Stimulated activated effector memory CD8-positive, alpha-beta T cell treated with anti-CD3 and anti-CD28 coated beads, Interleukin-12 subunit alpha, Interleukin-12 subunit beta, amount 100 ng/mL, for 72 hours (primary cell): ENCODE measurements at regions not wholly inside any gene's neighbourhood (a gene's known extent, or its start where the extent isn't known, plus 50 kb on each side); places are given as distances from the start of the nearest gene placed in this dataset.

Experiments used
- ATAC-seq: fragments of 150-1000 bp; cut with Tn5 transposase; 2 replicates; pipeline ENCODE4 v1.10.0; 2021
- DNase-seq, 2 donors: peaks; one replicate each; pipeline ENCODE4 v3.0.0; 2021 to 2022; ENCODE audit warnings: low spot score in 2 of 2
- H3K27ac Mint-ChIP-seq: one replicate; pipeline ENCODE4 v1.8.0; 2022; ENCODE audit warnings: mild to moderate bottlenecking, mixed read lengths
- H3K36me3 Mint-ChIP-seq: one replicate; pipeline ENCODE4 v1.8.0; 2022; ENCODE audit warnings: mild to moderate bottlenecking, mixed read lengths
- H3K4me1 Mint-ChIP-seq: one replicate; pipeline ENCODE4 v1.8.0; 2022; ENCODE audit warnings: mixed read lengths
- H3K4me3 Mint-ChIP-seq: one replicate; pipeline ENCODE4 v1.8.0; 2022; ENCODE audit warnings: mild to moderate bottlenecking, mixed read lengths
- H3K9me3 Mint-ChIP-seq: one replicate; pipeline ENCODE4 v1.8.0; 2022; ENCODE audit warnings: mixed read lengths

- Mint-ChIP-seq H3K9me3 (no peaks in the 10 kb centered on the region), H3K27ac (no peak overlapping the region), H3K4me1 (no peaks in the 10 kb centered on the region), H3K4me3 (no peak overlapping the region), H3K36me3 (no peaks in the 10 kb centered on the region)
- ATAC-seq (no peak), DNase-seq (no peak)
Measured at GRCh38 chr13:111506621-111507020, 186.2 kb downstream of the TEX29 start.

DNA sequence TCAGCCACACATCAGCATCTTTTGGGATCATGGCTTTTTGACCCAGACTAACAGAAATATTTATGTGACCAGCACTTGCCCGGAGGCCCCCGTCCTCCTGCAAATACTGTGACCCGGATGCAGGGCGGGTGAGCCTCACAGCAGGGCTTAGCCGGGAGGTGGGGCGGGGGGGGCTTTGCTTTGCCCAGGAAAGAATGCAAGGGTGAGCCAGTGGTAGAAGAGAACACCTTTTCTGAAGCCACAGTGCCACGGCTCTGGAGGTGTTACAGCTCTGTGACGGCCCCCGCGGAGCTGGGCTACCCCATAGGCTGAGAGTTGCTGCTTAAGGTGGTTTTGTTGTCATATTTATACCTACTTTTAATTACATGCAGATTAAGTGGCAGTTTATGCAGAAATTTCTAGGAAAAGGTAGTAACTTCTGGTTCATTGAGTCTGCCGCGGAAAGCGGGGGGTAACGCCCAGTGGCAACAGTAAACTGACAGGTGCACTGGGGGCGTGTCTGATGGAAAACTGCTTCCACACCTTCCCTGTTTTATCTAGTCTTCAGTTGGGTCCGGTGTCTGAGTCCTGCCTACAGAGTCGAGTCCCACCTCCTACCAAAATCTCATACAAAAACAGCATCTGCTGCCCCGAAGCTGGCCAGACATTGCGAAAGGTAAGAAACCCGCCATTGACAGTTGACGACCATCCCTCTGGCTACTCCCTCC lies 187.9 kb downstream of the TEX29 start:
- Mint-ChIP-seq H3K4me1 (no peaks in the 10 kb centered on the region), H3K36me3 (no peaks in the 10 kb centered on the region), H3K27ac (no peak overlapping the region), H3K4me3 (no peak overlapping the region), H3K9me3 (no peaks in the 10 kb centered on the region)
- no peak for DNase-seq
- no peak for ATAC-seq

DNA sequence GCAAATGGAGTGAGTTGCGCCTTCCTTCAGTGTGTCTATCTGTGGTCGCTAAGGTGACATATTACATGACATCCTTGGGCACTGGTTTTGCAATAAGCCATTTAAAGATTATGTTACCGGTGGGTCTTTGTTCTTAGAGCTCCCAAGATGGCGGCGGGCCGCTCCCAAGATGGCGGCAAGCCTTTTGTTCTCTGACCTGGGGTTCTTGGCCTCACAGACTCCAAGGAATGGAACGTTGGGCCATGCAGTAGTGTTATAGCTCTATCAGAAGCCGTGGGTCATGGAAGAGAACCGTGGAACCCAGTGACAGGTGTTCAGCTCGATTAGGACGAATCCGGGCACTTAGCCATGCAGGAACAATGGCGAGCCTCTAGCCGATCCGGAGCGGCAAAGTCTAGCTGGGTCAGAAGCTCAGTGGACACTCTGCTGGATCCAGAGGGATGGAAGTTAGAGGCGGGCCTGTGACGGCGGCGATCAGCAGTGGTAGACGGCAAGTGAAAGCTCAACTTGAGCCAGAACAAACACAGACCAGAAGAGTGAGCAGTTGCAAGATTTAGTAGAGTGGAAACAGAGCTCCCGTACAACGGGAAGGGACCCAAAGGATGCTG lies 188.6 kb downstream of the TEX29 start:
- no peaks in the 10 kb centered on the region for H3K4me1 Mint-ChIP-seq
- H3K9me3 Mint-ChIP-seq: no peaks in the 10 kb centered on the region
- H3K36me3 Mint-ChIP-seq: no peaks in the 10 kb centered on the region
- DNase-seq (no peak), ATAC-seq (no peak)
- no peak overlapping the region for H3K27ac Mint-ChIP-seq
- no peak overlapping the region for H3K4me3 Mint-ChIP-seq

DNA sequence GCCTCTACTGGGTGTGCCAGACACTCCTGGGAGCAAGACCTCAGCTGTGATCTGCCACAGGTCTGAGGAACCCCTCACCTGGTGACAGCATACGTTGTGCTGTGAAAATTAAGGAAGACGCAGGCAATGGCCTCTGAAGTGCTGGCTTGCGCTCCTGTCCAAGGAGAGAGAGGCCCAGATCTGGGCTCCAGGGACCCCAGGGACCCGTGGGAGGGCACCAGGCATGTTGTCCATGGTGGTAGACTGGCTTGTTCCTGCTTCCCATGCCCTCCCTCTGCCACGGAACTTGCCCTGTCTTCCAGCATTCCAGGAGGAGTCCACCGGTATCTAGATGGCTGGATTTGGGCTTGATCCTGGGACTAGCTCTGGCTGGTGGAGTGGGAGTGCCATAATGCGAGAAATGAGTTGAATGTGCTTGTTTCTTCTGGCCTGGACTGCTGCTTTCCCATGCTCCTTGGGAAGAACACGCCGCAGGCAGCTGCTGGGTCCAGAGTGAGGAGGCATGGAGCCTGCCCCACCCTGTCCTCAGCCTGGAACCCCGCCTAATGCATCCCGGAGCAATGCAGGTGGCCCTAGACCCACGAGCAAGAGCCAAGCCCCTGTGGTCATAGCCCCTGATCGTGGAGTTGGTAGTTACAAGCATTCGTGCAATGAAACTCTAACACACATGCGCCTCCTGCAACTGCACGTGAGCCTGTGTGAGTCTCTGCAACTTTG lies 190.2 kb downstream of the TEX29 start:
- Mint-ChIP-seq H3K27ac (no peak overlapping the region), H3K36me3 (no peaks in the 10 kb centered on the region), H3K9me3 (no peaks in the 10 kb centered on the region), H3K4me3 (no peak overlapping the region), H3K4me1 (no peaks in the 10 kb centered on the region)
- ATAC-seq (no peak), DNase-seq (no peak)

DNA sequence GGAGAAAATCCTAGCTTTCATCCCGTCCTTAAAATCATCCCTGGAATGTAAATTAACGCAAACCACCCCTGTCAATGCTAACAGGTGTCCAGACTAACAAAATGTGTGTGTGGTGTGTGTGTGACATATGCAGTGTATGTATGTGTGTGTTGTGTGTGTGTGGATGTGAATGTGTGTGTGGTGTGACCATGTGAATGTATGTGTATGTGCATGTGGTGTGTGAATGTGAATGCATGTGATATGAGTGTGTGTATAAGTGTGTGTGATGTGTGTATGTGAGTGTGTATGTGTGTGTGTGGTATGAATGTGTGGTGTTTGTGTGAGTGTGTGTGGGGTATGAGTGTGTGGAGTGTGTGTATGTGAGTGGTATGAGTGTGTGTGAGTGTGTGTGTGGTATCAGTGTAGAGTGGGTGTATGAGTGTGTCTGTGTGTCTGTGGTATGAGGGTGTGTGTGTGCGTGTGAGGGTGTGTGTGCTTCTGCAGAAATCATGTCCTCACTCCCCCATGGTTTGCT lies 190.8 kb downstream of the TEX29 start:
- no peak for ATAC-seq
- no peak for DNase-seq
- no peak overlapping the region for H3K27ac Mint-ChIP-seq
- H3K4me3 Mint-ChIP-seq: no peak overlapping the region
- H3K9me3 Mint-ChIP-seq: no peaks in the 10 kb centered on the region
- no peaks in the 10 kb centered on the region for H3K36me3 Mint-ChIP-seq
- no peaks in the 10 kb centered on the region for H3K4me1 Mint-ChIP-seq

DNA sequence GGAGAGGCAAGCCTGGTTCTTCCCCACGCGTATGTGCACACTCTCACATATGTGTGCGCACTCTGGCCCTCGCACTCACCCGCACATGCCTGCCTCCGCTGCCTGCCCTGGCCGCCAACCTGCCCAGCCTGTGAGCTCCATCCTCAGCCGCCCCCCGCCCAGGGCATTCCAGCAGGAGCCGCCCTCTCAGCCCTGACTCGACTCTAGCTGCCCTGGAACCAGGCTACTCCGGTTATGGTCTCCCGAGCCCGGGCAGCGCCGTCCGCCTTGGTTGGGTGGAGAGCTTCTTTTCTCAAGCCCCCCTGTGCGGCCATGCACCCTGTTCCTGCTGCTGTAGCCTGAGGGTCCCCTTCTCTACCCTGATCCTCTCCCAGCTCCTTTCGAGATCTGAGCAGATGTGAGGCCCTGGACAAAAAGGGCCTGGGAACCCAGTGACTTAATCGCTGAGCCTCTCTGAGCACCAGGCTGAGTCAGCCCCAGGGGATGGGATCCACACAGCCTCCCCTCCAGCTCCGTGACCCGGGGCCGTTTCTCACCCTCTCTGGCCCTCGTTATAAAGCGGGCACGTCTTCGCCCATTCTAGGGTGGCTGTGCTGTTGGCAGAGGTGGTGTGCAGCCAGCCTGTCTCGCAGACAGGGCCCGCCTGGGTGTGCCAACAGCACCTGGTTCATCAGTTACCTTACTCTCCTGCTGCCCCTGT lies 191.5 kb downstream of the TEX29 start:
- no peak for ATAC-seq
- H3K4me3 Mint-ChIP-seq: no peak overlapping the region
- no peaks in the 10 kb centered on the region for H3K9me3 Mint-ChIP-seq
- no peaks in the 10 kb centered on the region for H3K4me1 Mint-ChIP-seq
- H3K27ac Mint-ChIP-seq: no peak overlapping the region
- DNase-seq: no peak
- no peaks in the 10 kb centered on the region for H3K36me3 Mint-ChIP-seq

DNA sequence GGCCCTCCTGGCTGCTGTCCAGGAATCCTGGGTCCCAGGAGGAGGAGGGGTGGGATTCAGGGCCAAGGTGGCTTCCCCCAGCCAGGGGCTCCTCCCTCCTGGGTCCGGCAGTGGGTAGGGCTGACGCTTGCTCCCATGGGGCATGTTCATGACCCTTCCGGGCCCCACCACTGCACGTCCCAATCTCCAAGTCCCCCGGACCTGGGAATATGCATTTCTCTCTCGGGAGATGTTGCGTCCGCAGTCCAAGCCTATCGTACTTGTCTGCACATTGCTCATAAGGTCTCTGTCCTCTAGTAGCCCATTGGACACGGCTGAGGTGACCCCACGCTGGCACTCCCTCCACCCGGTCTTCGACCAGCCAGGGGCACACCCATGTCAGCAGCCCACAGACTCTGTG lies 192.3 kb downstream of the TEX29 start:
- Mint-ChIP-seq H3K4me1 (no peaks in the 10 kb centered on the region), H3K36me3 (no peaks in the 10 kb centered on the region), H3K27ac (no peak overlapping the region), H3K4me3 (no peak overlapping the region), H3K9me3 (no peaks in the 10 kb centered on the region)
- no peak for DNase-seq
- ATAC-seq: no peak

- H3K36me3 Mint-ChIP-seq: no peaks in the 10 kb centered on the region
- ATAC-seq: no peak
- no peak for DNase-seq
- no peak overlapping the region for H3K27ac Mint-ChIP-seq
- no peaks in the 10 kb centered on the region for H3K9me3 Mint-ChIP-seq
- no peaks in the 10 kb centered on the region for H3K4me1 Mint-ChIP-seq
- no peak overlapping the region for H3K4me3 Mint-ChIP-seq
Measured at GRCh38 chr13:111513766-111514609, 193.5 kb downstream of the TEX29 start.

DNA sequence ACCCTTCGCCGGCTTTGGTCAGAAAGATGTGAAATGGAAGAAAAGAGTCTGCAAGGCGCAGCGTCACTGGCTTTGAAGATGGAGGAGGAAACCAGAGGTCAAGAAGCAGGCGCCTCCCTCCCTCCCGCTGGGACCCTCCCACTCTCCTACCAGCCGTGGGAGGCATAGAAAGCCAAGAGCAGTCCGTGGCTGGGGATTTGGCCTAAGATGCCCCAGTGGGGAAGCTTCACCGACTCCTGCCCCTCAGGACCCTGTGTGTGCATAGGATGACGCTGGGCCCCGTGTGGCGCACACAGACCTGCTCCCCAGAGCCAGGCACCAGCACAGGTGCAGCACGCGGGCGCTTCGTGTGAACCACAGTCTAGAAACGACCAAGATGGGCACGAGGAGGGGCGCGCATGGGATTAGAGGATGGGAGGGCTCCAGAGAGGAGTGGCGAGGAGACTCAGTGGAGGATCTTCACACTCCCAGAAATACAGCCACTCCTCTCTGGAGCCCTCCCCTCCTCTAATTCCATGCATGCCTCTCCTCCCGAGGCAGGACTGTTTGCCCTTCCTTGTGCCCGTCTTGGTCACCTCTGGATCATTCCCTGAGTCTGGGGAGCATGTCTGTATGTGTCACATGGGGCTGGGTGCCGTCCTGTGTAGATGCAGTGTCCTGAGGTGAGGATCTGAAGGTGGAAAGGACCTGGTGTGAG lies 194.3 kb downstream of the TEX29 start:
- no peak overlapping the region for H3K4me3 Mint-ChIP-seq
- no peak for DNase-seq
- no peaks in the 10 kb centered on the region for H3K36me3 Mint-ChIP-seq
- H3K9me3 Mint-ChIP-seq: no peaks in the 10 kb centered on the region
- no peaks in the 10 kb centered on the region for H3K4me1 Mint-ChIP-seq
- no peak for ATAC-seq
- H3K27ac Mint-ChIP-seq: no peak overlapping the region

- H3K27ac Mint-ChIP-seq: no peak overlapping the region
- no peaks in the 10 kb centered on the region for H3K9me3 Mint-ChIP-seq
- no peaks in the 10 kb centered on the region for H3K36me3 Mint-ChIP-seq
- H3K4me1 Mint-ChIP-seq: no peaks in the 10 kb centered on the region
- ATAC-seq (no peak), DNase-seq (no peak)
- no peak overlapping the region for H3K4me3 Mint-ChIP-seq
Measured at GRCh38 chr13:111515307-111515617, 194.8 kb downstream of the TEX29 start.

- Mint-ChIP-seq H3K4me1 (no peaks in the 10 kb centered on the region), H3K27ac (no peak overlapping the region)
Measured at GRCh38 chr13:111515635-111516034, 195.2 kb downstream of the TEX29 start.

GRCh38 chr13:111516712-111517640 lies 196.5 kb downstream of the TEX29 start:
- Mint-ChIP-seq H3K27ac (no peak overlapping the region), H3K4me1 (no peaks in the 10 kb centered on the region), H3K9me3 (no peaks in the 10 kb centered on the region), H3K4me3 (no peak overlapping the region), H3K36me3 (no peaks in the 10 kb centered on the region)
- no peak for DNase-seq
- no peak for ATAC-seq

More at GRCh38 chr13:111515635-111516034, 195.2 kb downstream of the TEX29 start:
- H3K4me3 Mint-ChIP-seq: no peak overlapping the region
- no peaks in the 10 kb centered on the region for H3K36me3 Mint-ChIP-seq
- no peak for DNase-seq
- no peak for ATAC-seq
- no peaks in the 10 kb centered on the region for H3K9me3 Mint-ChIP-seq

DNA sequence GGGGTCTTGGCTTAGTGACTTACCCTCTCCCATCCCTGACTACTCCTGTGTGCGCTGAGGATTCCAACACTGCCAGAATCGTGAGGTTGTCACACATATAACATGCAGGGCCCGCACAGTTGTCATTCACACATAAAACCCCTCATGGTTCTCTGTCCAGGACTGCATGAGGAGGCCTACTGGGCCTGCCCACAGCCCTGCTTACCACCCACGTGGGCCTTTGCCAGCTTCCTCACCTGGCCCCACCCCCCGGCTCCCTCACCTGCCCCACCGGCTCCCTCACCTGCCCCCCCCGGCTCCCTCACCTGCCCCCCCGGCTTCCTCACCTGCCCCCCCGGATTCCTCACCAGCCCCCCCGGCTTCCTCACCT lies 197.2 kb downstream of the TEX29 start:
- no peaks in the 10 kb centered on the region for H3K4me1 Mint-ChIP-seq

More for the DNA sequence above, 197.2 kb downstream of the TEX29 start:
- no peak overlapping the region for H3K4me3 Mint-ChIP-seq
- DNase-seq: no peak
- ATAC-seq: no peak
- H3K36me3 Mint-ChIP-seq: no peaks in the 10 kb centered on the region
- no peak overlapping the region for H3K27ac Mint-ChIP-seq
- no peaks in the 10 kb centered on the region for H3K9me3 Mint-ChIP-seq
